Dedifferentiated amniotic fluid mesenchymal stem cell (primary cell): ENCODE measurements at regions not wholly inside any gene's neighbourhood (a gene's known extent, or its start where the extent isn't known, plus 50 kb on each side); places are given as distances from the start of the nearest gene placed in this dataset.
"Not testable (repeated sequence)": the region's sequence is repeated elsewhere in the genome, so short reads cannot be mapped to it uniquely, and the experiment has no call there.

Source experiments
- DNase-seq: peaks from one replicate; pipeline ENCODE4 v3.0.0-alpha.2; 2016; ENCODE audit errors: extremely low spot score

DNA sequence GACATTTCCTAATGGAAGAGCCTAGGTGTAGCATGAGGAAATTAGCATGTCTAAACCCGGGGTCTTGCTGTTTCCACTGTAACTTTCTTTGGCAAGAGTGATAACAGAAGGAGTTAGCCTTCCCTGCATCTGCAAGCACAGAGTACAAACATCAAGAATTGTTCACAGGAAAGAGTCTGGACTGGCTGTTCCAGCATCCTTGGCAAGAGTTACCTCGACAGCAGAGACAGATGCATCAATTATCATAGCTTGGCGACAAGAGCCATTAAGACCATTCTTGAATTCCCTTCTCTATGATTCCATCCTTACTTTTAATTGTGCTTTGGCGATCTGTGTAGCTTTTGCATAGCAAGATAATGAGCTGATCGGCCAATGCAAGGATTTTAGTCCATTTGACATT lies 82.8 kb upstream of the RALGPS2 start:
- DNase-seq: no peak

DNA sequence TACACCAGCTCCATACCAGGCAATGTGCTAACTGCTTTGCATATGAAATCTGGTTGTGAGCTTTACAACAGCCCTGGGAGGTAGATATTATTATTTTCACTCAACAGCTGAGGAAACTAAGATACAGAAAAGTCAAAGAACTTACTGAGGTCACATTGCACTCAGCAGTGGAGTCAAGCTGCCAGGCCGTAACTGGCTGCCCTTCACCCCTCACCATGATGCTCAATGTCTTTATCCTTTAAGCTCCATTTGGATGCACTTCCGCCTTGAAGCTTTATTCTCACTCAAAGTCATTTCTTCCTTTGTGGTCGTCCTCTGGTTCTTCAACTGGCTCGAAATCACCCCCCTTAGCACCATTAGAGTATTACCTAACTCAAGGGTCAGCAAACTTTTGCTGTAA lies 81.7 kb upstream of the RALGPS2 start:
- no peak for DNase-seq

DNA sequence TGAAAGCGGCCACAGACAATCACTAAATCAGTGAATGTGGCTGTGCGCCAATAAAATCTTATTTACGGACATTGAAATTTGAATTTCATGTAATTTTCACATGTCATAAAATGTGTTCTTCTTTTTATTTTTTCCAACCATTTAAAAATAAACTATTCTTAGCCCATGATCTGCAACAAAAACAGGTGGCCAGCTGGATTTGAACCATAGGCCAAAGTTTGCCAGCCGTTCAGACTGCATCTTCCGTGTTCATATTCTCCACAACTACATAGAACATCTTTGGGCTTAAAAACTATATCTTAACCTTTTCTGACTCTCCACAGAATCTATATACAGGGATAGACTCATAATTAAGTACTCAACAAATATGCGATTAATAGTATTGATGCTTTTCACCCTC lies 81.2 kb upstream of the RALGPS2 start:
- DNase-seq: no peak

DNA sequence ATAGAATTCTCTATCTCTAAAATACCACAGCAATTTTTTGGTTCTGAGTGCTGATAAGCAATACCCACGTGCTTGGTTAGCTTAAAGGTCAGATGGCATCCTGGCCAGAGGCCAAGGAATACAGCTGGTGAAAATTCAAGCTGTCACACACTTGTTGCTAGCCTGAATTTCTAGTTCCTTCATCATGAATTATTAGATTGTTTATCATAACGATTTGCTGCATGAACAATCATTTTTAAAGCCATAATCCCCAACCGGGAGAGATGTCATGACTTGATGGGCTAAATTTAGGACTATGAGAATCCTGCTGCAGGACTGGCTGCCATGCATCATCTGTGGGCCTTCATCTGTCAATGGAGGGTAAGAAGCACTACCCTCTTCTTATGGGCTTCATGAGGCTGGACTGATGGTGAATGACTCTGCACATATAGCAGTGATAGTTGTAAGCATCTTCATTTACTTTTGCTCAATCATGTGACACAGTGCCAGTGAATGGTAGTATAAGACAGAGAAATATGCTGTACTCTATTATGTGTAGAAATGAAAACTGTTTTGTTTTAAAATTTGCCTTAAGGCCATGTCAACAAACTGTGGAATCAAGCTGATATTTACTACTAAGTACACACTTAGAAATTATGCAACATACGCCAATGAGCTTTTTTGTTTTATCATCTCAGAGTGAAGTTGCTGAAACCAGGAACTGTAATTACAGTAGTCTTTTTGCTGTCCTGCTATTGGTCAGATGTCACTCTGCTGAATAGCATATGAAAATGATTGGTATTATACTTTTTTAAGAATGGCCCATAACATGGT lies 80.5 kb upstream of the RALGPS2 start:
- DNase-seq: no peak

DNA sequence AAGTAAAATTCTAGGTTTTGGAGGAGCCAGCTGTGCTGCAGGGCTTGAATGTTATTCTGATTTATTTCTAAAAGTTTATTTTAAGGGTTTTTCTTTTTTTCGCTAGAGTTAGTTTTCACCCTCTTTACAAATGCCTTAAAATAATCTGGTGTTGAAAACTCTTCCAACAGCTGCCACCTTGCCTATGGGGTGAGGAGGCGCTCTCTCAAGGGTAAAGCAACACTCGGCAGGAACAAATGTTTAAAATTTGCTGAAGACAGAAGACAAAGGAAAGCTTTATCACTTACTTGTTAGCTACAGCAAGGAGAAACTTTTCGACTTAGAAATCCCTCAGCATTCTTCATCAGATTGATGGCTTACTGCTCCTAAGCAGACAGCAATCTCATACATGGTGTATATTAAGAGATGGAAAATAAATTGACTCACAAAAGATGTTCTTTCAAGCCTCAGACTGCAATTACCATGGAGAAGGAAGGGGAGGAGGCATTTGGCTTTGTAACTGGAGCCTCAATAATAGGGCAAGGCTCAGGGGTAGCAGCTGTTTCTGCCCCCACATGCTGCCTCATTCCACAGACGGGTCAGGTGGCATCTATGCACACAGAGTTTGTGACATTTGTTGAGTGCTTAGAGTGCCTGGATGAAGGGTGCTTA lies 79.8 kb upstream of the RALGPS2 start:
- no peak for DNase-seq

DNA sequence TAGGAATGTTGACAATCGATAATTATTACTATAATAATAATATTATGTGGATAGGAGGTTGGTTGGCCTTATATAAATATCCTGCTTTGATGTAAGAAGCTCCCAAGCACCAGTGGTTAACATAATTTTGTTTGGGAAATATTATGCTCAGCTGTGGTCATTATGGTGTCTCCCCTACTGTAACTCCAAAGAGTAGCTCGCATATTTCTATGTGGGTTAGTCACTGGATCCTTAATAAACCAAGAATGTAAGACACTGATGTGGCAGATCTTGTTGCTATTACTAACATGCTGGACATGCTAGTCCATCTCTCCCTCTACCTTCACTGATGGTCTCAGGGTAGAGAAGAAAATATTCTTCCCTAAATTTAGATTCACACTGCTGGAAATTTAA lies 79.2 kb upstream of the RALGPS2 start:
- DNase-seq: peak; percentile 57

DNA sequence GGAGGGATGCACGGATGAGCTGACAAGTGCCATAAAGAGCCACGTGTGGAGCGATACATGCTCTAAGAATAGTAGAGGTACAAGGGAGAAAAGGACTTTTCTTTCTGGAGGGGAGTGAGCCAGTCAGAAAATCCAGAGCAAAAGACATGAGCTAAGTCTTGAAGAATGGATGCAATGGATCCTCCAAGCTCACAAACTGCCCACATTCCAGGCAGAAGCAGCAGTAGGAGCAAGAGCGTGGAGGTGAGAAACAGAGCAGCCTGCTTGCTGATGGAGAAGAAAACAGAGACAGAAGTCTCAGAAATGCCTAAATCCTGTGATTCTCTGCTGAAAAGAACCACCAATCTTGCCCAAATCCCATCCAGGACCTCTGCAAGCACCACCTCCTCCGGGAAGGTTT lies 78.2 kb upstream of the RALGPS2 start:
- no peak for DNase-seq

DNA sequence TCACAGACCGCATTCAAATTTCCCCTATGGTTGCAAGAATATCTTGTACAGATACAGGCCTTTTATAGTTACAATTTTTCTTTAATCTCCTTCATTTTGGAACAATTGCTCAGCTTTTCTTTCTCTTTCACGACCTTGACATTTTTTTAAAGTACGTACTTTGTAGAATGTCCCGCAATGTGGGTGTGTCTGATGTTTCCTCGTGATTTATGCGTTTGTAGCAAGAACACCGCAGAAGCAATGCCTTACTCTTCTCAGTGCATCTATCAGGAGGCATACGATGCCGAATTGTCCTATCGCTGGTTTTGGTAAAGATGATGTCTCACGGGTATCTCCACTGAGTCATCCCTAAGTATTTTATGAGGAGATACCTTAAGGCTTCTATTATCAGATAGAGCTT lies 76.9 kb upstream of the RALGPS2 start:
- DNase-seq: no peak

DNA sequence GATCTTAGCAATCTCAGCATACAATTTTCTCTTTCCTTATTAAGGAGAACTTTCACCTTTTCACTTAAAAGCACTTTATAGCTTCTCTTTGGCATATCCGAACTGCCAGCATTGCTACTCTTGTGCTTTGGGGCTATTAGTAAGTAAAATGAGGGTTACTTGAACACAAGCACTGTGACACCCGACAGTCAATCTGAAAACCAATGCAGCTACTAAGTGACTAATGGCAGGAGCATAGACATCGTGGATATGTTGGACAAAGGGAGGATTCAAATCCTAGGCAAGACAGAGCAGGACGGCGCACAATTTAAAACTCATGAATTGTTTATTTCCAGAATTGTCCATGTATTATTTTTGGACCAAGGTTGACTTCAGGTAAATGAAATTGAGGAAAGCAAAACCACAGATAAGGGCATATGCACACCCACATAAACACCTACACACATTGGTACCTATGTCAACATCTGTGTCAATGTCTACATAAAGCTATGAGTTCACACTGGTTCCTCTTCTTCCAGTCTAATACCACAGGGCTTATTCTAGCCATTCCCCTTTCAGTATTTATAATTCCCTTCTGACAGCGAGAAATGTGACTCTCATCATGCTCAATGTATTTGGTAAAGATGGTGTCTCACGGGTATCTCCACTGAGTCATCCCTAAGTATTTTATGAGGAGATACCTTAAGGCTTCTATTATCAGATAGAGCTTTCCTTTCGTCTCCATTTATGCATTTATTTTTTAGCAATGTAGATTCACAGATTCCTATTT lies 75.3 kb upstream of the RALGPS2 start:
- no peak for DNase-seq

DNA sequence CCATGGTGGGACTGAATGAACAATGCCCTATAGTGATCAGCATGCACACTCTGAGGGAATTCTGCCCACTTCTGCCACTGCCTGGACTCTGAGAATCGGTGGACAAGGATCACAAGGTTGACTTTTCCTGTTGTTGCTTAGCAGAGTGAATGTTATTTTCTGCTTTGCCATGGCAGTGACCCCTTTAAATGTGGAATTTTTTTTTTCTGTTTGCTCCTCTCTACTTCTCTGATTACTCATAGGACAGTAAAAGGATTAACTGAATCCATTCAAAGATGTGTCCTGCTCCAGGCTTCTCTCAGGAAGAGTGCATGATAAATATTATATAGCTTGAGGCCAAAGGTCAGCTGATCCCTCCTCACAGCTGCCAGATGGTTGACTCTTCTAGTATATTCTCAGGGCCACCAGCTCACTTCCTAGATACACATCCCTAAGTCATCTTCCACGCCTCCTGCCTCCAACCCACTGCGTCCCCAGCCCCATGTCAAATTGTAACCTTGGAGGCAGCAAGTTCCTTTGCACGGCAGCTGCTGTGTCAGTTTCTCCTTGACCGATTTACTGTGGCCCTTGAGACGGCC lies 74.0 kb upstream of the RALGPS2 start:
- DNase-seq: no peak

DNA sequence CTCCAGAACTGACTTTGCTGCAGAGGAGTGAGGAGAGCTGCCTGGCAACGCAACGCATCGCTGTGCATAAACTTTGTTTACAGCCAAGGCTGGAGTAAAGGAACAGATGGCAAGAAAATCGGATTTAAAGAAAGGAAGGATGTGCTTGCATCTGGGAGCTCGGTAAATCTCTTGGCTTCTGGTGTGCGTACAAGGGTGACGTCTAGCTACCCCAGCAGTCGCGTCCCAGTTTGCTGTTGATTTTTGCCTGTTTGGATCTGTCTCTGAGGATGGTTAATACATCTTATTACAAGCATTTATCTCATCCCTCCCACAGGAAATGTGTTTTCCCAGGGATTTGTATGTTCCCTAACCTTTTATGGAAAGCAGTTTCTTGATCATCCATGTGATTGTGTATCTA lies 73.3 kb upstream of the RALGPS2 start:
- DNase-seq: no peak

DNA sequence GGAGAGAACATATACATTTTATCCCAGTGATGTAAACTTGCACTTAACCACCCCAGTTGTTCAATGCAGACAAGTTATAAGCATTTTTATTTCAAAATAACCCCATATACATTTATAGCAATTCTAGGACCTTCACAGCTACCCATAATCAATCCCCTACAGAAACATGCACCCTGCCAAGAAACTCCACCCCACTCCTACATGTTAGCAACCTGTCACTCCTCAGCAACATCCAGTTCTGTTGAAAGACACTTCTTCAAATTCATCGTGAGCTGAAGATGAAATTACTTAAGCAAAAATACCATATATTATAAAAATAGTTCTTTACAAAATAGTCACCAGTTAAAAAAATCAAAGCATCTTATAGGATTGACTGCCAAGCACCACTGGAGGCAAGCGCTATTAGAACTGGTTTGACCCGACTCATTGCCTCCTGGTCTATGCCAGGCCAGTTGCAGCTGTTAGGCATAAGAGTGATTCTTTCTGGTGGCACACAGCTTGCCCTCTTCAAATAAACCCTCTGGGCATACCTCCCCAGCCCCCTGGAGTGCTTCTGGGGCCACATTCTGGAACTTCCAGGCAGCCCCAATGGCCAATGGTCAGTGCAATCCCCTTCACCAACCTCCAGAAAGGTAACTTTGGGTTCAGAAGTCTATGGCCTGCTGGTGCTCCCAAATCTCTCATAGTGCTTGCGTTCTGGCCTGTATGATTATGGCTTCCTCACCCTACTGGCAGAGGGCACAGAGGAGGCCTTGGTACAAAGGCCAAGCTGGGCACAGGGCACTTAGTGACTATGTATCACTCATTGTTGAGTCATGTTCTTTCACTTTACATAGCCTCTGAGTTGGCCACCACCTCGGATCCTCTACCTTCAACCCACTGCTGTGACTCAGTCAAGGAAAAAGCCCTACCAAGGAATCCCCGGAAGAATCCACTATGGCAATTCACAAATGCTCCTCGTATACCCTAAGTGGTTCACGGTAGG lies 72.2 kb upstream of the RALGPS2 start:
- DNase-seq: no peak

DNA sequence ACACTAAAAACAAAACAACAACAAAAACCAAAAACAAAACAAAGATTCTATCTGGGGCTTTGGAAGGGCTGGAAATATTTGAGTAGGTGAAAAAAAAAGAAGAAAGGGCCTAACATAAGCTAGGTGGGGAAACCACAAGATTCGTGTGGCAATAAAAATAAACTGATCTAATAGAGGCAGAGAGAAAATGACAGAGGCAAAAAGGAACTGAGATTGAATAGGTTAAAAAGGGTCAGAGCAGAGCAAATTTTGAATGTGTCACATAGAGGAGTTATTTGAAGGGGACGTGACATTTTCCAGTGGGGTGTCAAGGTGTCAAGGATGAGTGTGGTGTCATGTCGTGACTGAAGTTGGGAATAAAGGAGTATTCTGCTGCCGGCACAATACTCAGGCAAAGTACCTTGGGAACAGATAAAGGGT lies 65.2 kb upstream of the RALGPS2 start:
- DNase-seq: no peak

DNA sequence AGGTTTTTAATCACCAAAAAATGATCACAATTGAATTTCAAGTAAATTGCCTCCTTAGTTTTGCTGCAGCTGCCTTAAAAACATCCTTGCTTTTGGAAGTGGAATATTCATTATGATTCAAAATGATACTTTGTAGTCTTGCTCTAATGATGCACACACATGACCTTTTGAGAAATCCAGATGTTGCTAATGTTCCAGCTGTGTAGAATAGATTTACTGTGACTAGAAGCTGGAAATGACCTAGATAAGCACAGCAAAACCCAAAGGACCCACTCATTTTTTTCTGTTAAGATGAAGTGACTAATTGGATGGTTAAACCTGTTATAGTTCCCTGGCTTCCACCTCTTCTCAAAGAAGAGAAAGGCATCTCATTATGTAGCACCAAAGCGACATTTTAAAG lies 64.6 kb upstream of the RALGPS2 start:
- DNase-seq: no peak

DNA sequence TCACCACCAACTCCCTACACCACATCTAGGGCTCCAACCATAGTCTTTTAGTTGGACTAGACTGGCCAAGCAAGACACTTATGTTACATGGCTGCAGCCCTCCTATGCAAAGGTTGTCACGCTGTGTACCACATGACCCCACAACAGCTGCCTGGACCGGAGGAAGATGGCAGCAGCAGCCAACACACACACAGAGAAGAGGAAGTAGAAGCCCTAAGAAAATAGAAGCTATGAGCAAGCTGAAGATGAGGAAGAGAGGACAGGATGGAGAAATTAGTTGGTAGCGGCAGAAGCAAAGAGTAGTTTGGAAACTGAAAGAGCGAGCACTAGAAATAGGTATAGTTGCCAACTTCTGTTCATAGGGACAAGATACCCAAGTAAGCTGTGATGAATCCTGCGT lies 60.8 kb upstream of the RALGPS2 start:
- no peak for DNase-seq

DNA sequence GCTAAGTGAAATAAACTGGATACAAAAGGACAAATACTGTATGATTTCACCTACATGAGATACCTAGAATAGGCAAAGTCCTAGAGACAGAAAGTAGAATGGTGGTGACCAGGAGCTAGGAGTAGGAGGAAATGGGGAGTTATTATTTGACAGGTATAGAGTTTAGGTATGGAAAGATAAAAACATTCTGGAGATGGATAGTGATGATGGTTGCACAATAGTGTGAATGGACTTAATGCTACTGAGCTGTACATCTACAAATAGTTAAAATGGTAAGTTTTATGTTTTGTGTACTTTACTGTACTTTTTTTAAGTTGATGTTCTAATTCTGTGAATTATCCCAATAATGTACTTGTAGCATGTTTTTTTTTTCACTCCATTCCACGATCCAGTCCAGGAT lies 59.5 kb upstream of the RALGPS2 start:
- no peak for DNase-seq

DNA sequence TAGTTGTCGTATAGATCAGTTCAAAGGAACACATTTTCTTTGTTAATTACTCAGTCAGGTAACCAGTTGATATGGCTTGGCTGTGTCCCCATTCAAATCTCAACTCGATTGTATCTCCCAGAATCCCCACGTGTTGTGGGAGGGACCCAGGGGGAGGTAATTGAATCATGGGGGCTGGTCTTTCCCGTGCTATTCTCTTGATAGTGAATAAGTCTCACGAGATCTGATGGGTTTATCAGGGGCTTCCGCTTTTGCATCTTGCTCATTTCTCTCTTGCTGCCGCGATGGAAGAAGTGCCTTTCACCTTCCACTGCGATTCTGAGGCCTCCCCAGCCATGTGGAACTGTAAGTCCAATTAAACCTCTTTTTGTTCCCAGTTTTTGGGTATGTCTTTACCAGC lies 58.2 kb upstream of the RALGPS2 start:
- DNase-seq: not testable (repeated sequence)

DNA sequence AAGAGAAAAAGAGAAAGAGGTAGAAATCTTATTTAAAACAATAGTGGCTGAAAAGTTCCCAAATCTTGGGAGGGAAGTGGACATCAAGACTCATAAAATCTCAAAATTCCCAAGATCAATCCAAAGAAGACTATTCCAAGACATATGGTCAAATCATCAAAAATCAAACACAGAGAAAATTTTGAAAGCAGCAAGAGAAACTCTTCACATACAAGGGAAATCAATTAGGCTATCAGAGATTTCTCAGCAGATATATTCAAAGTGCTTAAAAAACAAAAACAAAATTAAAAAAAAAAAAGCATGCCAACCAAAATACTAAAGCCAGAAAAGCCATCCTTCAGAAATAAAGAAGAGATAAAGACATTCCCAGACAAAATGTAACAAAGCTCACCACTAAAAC lies 52.6 kb upstream of the RALGPS2 start:
- DNase-seq: no peak

DNA sequence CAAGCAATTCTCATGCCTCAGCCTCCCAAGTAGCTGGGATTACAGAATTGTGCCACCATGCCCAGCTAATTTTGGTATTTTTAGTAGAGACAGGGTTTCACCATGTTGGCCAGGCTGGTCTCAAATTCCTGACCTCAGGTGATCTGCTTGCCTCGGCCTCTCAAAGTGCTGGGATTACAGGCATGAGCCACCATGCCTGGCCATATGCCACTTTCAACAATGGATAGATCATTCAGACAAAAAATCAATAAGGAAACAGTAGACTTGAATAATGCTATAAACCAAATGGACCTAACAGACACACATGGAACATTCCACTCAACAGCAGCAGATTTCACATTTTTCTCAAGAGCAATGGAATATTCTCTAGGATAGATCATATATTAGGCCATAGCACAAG lies 50.5 kb upstream of the RALGPS2 start:
- not testable (repeated sequence) for DNase-seq
